Small intestine (tissue), 7 donors: ENCODE measurements at regions not wholly inside any gene's neighbourhood (a gene's known extent, or its start where the extent isn't known, plus 50 kb on each side); places are given as distances from the start of the nearest gene placed in this dataset.
A peak's percentile ranks its signal among the peaks of the same experiment; 100 is the strongest.

Experiments
- DNase-seq, 2 donors: peaks; one replicate each; pipeline versions ENCODE4 v3.0.0 to v3.0.0-alpha.2; 2013
- FAIRE-seq: peaks from 2 replicates; lab custom pipeline; 2012; peaks lifted over from hg19 to GRCh38; lab: Jason Lieb, UNC
- H3K27ac ChIP-seq, 3 donors: one replicate each; pipeline ENCODE4 v1.5.1; 2013; ENCODE audit warnings: low read length in 2 of 3, mild to moderate bottlenecking in 2 of 3, control low read depth in 1 of 3, inconsistent platforms in 1 of 3, low read depth in 1 of 3, moderate library complexity in 1 of 3
- H3K27me3 ChIP-seq, 3 donors: one replicate each; pipeline ENCODE4 v1.6.1; 2013; ENCODE audit warnings: low read length in 3 of 3, inconsistent platforms in 1 of 3; ENCODE audit not compliant: control insufficient read depth in 3 of 3, insufficient read depth in 3 of 3
- H3K36me3 ChIP-seq, 3 donors: one replicate each; pipeline ENCODE4 v1.6.1; 2013; ENCODE audit warnings: low read length in 3 of 3, inconsistent platforms in 1 of 3, low read depth in 1 of 3, mild to moderate bottlenecking in 1 of 3, moderate library complexity in 1 of 3; ENCODE audit not compliant: control insufficient read depth in 3 of 3, insufficient read depth in 2 of 3
- H3K4me1 ChIP-seq, 3 donors: one replicate each; pipeline ENCODE4 v1.6.1; 2013; ENCODE audit warnings: low read length in 2 of 3, inconsistent platforms in 1 of 3, low read depth in 1 of 3, mild to moderate bottlenecking in 1 of 3, moderate library complexity in 1 of 3; ENCODE audit not compliant: control insufficient read depth in 3 of 3, insufficient read depth in 2 of 3
- H3K4me3 ChIP-seq, 3 donors: one replicate each; pipeline ENCODE4 v1.5.1; 2013; ENCODE audit warnings: low read length in 3 of 3, control low read depth in 1 of 3, inconsistent platforms in 1 of 3, low read depth in 1 of 3, mild to moderate bottlenecking in 1 of 3, moderate library complexity in 1 of 3
- H3K9me3 ChIP-seq, 2 donors: one replicate each; pipeline ENCODE4 v1.6.1; 2013; ENCODE audit warnings: low read depth in 1 of 2, low read length in 1 of 2; ENCODE audit not compliant: control insufficient read depth in 2 of 2, insufficient read depth in 1 of 2
- WGBS, 3 donors: extraction: QIAGEN DNeasy Blood & Tissue Kit; methylation state at CpG; one replicate each; pipeline ENCODE4 v1.1.7; 2013; 5-methylcytosine and 5-hydroxymethylcytosine counted together
- donor health status: healthy with polysubstance abuse.
- donor health status: control.
- donor health status: control.
- donor health status: Bipolar disorder and iron deficiency.
- donor health status: healthy.

- 28 to 54% (median 53%) methylated on average over 2 of the region's 2 CpGs for WGBS, 3 donors
- no peaks in the 10 kb centered on the region for H3K4me1 ChIP-seq
- H3K36me3 ChIP-seq, result no peaks in the 10 kb centered on the region
- no peak overlapping the region for H3K27ac ChIP-seq
- H3K27me3 ChIP-seq, result no peaks in the 10 kb centered on the region
- FAIRE-seq (no peak), DNase-seq (no peak)
- no peaks in the 10 kb centered on the region for H3K9me3 ChIP-seq
- H3K4me3 ChIP-seq, result no peak overlapping the region
Measured at GRCh38 chr4:176575141-176575730, 217.5 kb downstream of the VEGFC start.

GRCh38 chr4:176579226-176579625 is 213.5 kb downstream of the VEGFC start:
- Histone ChIP-seq H3K4me3 (no peak overlapping the region), H3K27me3 (no peaks in the 10 kb centered on the region), H3K27ac (no peak overlapping the region), H3K36me3 (no peaks in the 10 kb centered on the region), H3K9me3 (no peaks in the 10 kb centered on the region), H3K4me1 (no peaks in the 10 kb centered on the region)
- DNase-seq (peak in 1 of 2 donors; percentile 0), FAIRE-seq (no peak)
- 21 to 36% (median 36%) methylated on average over 6 of the region's 6 CpGs for whole genome bisulfite sequencing, 3 donors

- DNase-seq (no peak), FAIRE-seq (no peak)
- Histone ChIP-seq H3K36me3 (no peaks in the 10 kb centered on the region), H3K27ac (no peak overlapping the region), H3K9me3 (no peaks in the 10 kb centered on the region), H3K4me3 (no peak overlapping the region), H3K4me1 (no peaks in the 10 kb centered on the region), H3K27me3 (no peaks in the 10 kb centered on the region)
- WGBS, 3 donors, result 91 to 93% (median 92%) methylated on average over 5 of the region's 5 CpGs
Measured at GRCh38 chr4:176583278-176583677, 209.4 kb downstream of the VEGFC start.

GRCh38 chr4:176584031-176584606 is 208.6 kb downstream of the VEGFC start:
- 51 to 71% (median 58%) methylated on average over 7 of the region's 7 CpGs for WGBS, 3 donors
- no peak for FAIRE-seq
- H3K4me3 ChIP-seq, result no peak overlapping the region

GRCh38 chr4:176587920-176588319 is 204.8 kb downstream of the VEGFC start:
- Histone ChIP-seq H3K27ac (no peak overlapping the region), H3K27me3 (no peaks in the 10 kb centered on the region), H3K4me3 (no peak overlapping the region), H3K36me3 (no peaks in the 10 kb centered on the region), H3K4me1 (no peaks in the 10 kb centered on the region), H3K9me3 (no peaks in the 10 kb centered on the region)
- 61 to 79% (median 69%) methylated on average over 2 of the region's 2 CpGs for WGBS, 3 donors
- DNase-seq, result no peak
- no peak for FAIRE-seq

More at GRCh38 chr4:176584031-176584606, 208.6 kb downstream of the VEGFC start:
- Histone ChIP-seq H3K36me3 (no peaks in the 10 kb centered on the region), H3K27ac (no peak overlapping the region), H3K27me3 (no peaks in the 10 kb centered on the region), H3K4me1 (no peaks in the 10 kb centered on the region), H3K9me3 (no peaks in the 10 kb centered on the region)
- DNase-seq, result no peak

GRCh38 chr4:176588436-176588835 is 204.3 kb downstream of the VEGFC start:
- H3K36me3 ChIP-seq, result no peaks in the 10 kb centered on the region
- no peaks in the 10 kb centered on the region for H3K27me3 ChIP-seq
- H3K4me1 ChIP-seq, result no peaks in the 10 kb centered on the region
- no peak overlapping the region for H3K27ac ChIP-seq
- DNase-seq (no peak), FAIRE-seq (no peak)
- H3K9me3 ChIP-seq, result no peaks in the 10 kb centered on the region
- H3K4me3 ChIP-seq, result no peak overlapping the region
- WGBS, 3 donors, result 66 to 75% (median 71%) methylated on average over 3 of the region's 3 CpGs

- Histone ChIP-seq H3K4me1 (no peaks in the 10 kb centered on the region), H3K27ac (no peak overlapping the region), H3K4me3 (no peak overlapping the region), H3K9me3 (no peaks in the 10 kb centered on the region), H3K36me3 (no peaks in the 10 kb centered on the region), H3K27me3 (no peaks in the 10 kb centered on the region)
- DNase-seq (no peak), FAIRE-seq (no peak)
- 28 to 50% (median 46%) methylated on average over 2 of the region's 2 CpGs for WGBS, 3 donors
Measured at GRCh38 chr4:176592976-176593670, 199.6 kb downstream of the VEGFC start.

- Histone ChIP-seq H3K9me3 (no peaks in the 10 kb centered on the region), H3K4me3 (no peak overlapping the region), H3K27ac (no peak overlapping the region), H3K36me3 (no peaks in the 10 kb centered on the region), H3K27me3 (no peaks in the 10 kb centered on the region), H3K4me1 (no peaks in the 10 kb centered on the region)
- no peak for FAIRE-seq
- WGBS, 3 donors, result 23 to 49% (median 40%) methylated on average over 4 of the region's 4 CpGs
- DNase-seq, result no peak
Measured at GRCh38 chr4:176593943-176594342, 198.8 kb downstream of the VEGFC start.
